Spleen (tissue), 7 donors: ENCODE measurements at regions not wholly inside any gene's neighbourhood (a gene's known extent, or its start where the extent isn't known, plus 50 kb on each side); places are given as distances from the start of the nearest gene placed in this dataset.

Source experiments
- POLR2A ChIP-seq, 3 donors: fragments of 450-650 bp; IDR thresholded peaks; one replicate each; pipeline ENCODE4 v1.5.1; 2017; ENCODE audit warnings: antibody characterized with exemption in 3 of 3, mild to moderate bottlenecking in 1 of 3
- POLR2AphosphoS5 ChIP-seq, 3 donors: sonication (generic); formaldehyde crosslinking; IDR thresholded peaks; one replicate each; pipeline ENCODE4 v1.5.1; 2017; ENCODE audit warnings: antibody characterized with exemption in 3 of 3
- TF ChIP-seq, protein P1 (sequence below), 11 experiments: fragments of 200-600 bp in 7 of 11; fragments of 450-650 bp in 4 of 11; sonication (generic) in 4 of 11; IDR thresholded peaks in 8 of 11; conservative IDR thresholded peaks in 3 of 11; 1 replicate in 7 of 11; 2 replicates in 4 of 11; pipeline versions ENCODE4 v1.4.0 to v1.8.0; 2016 to 2021; ENCODE audit warnings: antibody characterized with exemption in 11 of 11, inconsistent platforms in 4 of 11, mild to moderate bottlenecking in 1 of 11
- donor health status: DM: no; HTN: no; CAD: no; lungs with moderate emphysema.
- donor health status: DM: no; HTN: no; CAD: no.
- donor health status: DM: no; HTN: no; CAD: no.

GRCh38 chr5:158080112-158080511 is 221.2 kb upstream of the CLINT1 start:
- TF ChIP-seq POLR2A (IDR thresholded peaks at IDR 0.05) = no peak
- TF ChIP-seq, protein P1, sequence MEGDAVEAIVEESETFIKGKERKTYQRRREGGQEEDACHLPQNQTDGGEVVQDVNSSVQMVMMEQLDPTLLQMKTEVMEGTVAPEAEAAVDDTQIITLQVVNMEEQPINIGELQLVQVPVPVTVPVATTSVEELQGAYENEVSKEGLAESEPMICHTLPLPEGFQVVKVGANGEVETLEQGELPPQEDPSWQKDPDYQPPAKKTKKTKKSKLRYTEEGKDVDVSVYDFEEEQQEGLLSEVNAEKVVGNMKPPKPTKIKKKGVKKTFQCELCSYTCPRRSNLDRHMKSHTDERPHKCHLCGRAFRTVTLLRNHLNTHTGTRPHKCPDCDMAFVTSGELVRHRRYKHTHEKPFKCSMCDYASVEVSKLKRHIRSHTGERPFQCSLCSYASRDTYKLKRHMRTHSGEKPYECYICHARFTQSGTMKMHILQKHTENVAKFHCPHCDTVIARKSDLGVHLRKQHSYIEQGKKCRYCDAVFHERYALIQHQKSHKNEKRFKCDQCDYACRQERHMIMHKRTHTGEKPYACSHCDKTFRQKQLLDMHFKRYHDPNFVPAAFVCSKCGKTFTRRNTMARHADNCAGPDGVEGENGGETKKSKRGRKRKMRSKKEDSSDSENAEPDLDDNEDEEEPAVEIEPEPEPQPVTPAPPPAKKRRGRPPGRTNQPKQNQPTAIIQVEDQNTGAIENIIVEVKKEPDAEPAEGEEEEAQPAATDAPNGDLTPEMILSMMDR (IDR thresholded peaks at IDR 0.05 in 8 of 11, conservative IDR thresholded peaks at IDR 0.05 in 3 of 11) = no peak
- TF ChIP-seq POLR2AphosphoS5 (IDR thresholded peaks at IDR 0.05) = no peak
